ENCODE measurements at regions not wholly inside any gene's neighbourhood (a gene's known extent, or its start where the extent isn't known, plus 50 kb on each side); places are given as distances from the start of the nearest gene placed in this dataset.

DNA sequence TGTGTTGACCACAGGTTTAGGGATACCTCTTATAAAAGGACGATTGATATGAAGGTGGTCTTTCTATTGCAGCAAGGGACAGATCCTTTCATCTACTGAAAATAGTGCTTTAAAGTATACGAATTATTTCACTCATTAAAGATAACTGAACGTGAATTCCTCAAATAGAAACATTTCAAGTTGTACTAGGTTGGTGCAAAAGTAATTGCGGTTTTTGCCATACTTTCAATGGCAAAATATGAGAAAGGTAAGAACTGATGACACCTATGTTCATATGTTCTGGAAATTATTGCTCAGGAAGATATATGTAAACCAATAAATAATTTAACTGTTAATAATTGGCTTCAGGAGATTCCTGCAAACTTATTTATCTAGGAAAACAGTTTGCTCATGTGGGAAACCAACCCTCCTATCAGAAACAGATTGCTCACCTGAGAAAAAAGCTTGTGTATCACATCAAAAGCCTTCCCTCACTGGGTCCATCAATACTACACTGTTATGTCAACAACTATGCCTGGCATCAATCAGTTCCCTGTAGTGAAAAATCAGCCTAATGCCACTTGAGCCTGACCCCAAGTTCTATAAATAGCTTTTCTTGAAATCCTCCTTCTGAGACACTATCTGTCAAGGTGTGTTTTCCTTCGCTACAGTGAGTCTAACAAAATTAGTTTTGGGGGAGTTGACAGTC, 81.5 kb upstream of the ACSL3 start:
- 68 to 71% methylated on average over 5 of the region's 5 CpGs for WGBS, 2 donors
- no peak for ATAC-seq
- Histone ChIP-seq H3K4me3 (no peak overlapping the region), H3K27me3 (no peaks in the 10 kb centered on the region), H3K27ac (no peak overlapping the region), H3K36me3 (no peaks in the 10 kb centered on the region), H3K4me1 (peaks cover 0 to 18% (median 11%) of the 10 kb centered on the region in 3 donors), H3K9me3 (no peaks in the 10 kb centered on the region)
- TF ChIP-seq, protein P1, sequence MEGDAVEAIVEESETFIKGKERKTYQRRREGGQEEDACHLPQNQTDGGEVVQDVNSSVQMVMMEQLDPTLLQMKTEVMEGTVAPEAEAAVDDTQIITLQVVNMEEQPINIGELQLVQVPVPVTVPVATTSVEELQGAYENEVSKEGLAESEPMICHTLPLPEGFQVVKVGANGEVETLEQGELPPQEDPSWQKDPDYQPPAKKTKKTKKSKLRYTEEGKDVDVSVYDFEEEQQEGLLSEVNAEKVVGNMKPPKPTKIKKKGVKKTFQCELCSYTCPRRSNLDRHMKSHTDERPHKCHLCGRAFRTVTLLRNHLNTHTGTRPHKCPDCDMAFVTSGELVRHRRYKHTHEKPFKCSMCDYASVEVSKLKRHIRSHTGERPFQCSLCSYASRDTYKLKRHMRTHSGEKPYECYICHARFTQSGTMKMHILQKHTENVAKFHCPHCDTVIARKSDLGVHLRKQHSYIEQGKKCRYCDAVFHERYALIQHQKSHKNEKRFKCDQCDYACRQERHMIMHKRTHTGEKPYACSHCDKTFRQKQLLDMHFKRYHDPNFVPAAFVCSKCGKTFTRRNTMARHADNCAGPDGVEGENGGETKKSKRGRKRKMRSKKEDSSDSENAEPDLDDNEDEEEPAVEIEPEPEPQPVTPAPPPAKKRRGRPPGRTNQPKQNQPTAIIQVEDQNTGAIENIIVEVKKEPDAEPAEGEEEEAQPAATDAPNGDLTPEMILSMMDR (IDR thresholded peaks at IDR 0.05): no peak
- no peak for FAIRE-seq
- DNase-seq: no peak
- intact Hi-C loops (cut with DNase I): no loop called here

DNA sequence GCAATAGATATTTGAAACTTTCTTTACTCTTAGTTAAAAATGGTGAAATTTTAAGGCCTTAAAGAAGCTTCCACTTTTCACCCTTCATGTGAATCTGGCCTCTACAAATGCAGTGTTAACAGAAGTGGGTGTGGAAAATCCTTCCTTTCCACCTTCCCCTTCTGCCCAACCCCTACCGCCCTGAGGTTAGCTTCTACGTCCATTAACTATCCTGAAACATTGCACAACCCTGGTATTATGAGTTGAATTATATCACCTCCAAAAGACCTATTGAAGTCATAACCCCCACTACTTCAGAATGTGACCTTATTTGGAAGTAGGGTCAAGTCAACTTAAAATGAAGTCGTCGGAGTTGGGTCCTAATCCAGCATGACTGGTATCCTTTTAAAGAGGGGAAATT, 80.8 kb upstream of the ACSL3 start:
- Histone ChIP-seq H3K4me3 (no peak overlapping the region), H3K9me3 (no peaks in the 10 kb centered on the region), H3K36me3 (no peaks in the 10 kb centered on the region), H3K27me3 (no peaks in the 10 kb centered on the region), H3K4me1 (peaks cover 0 to 18% (median 11%) of the 10 kb centered on the region in 3 donors), H3K27ac (no peak overlapping the region)
- DNase-seq: no peak
- TF ChIP-seq, protein P1 (IDR thresholded peaks at IDR 0.05): no peak
- FAIRE-seq: no peak
- intact Hi-C loops (cut with DNase I): no loop called here
- ATAC-seq: no peak
- WGBS, 2 donors: 78 to 94% methylated on average over 4 of the region's 4 CpGs

DNA sequence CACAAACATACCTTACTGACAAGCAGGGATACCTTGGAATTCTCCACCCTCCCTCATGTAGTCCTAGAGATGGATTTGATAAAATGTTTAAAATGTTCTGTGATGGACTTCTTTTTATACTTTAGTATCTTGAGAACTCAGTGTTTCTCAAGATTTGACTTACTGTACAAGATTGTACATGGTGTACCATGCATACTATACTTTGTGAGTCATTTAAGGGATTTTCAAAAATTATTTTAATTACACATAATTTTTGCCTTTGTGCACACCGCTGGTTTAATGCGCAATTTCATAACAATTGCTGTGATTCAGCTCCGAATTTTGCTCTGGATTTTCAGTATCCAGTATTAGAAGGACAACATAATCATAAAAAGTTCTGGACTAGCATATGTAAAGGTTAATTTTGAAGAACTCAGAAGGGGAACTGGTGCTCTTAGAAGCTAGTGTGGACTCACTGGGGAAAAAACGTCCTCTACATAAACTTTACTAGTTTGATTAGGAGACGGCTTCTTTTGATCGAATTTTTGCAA, 78.6 kb upstream of the ACSL3 start:
- WGBS, 2 donors: 84 to 88% methylated on average over 6 of the region's 6 CpGs
- Histone ChIP-seq H3K4me1 (peaks cover 0 to 6% (median 5%) of the 10 kb centered on the region in 3 donors), H3K9me3 (no peaks in the 10 kb centered on the region), H3K27me3 (no peaks in the 10 kb centered on the region), H3K36me3 (no peaks in the 10 kb centered on the region), H3K27ac (no peak overlapping the region), H3K4me3 (no peak overlapping the region)
- ATAC-seq (no peak), FAIRE-seq (no peak), DNase-seq (no peak)
- TF ChIP-seq, protein P1 (IDR thresholded peaks at IDR 0.05): no peak
- intact Hi-C loops (cut with DNase I): no loop called here

DNA sequence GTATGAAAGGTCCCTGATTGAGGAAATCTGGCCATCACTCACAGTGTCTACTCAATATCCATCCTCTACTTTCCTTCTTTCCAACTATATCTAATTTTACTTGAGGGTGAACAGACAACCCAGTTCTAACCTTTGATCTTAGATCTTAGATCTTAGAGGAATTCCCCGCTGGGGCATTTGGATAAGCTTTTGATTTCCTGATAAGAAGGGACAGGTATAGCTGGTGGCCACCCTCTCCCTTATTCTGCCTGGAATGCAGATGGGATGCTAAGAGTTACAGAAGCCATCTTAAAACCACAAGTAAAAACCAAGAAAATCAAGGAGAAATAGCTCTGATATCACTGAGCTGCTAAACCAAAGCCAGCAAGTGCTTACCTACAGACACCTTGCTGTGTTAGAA, 77.2 kb upstream of the ACSL3 start:
- FAIRE-seq (no peak), DNase-seq (no peak), ATAC-seq (no peak)
- H3K36me3 ChIP-seq: no peaks in the 10 kb centered on the region
- no peak overlapping the region for H3K4me3 ChIP-seq
- no peaks in the 10 kb centered on the region for H3K27me3 ChIP-seq
- TF ChIP-seq, protein P1 (IDR thresholded peaks at IDR 0.05): no peak
- no peak overlapping the region for H3K27ac ChIP-seq
- intact Hi-C loops (cut with DNase I): no loop called here
- H3K4me1 ChIP-seq: peaks cover 0 to 2% (median 0%) of the 10 kb centered on the region in 3 donors
- 86 to 94% methylated on average over 1 of the region's 1 CpG for WGBS, 2 donors
- H3K9me3 ChIP-seq: no peaks in the 10 kb centered on the region

DNA sequence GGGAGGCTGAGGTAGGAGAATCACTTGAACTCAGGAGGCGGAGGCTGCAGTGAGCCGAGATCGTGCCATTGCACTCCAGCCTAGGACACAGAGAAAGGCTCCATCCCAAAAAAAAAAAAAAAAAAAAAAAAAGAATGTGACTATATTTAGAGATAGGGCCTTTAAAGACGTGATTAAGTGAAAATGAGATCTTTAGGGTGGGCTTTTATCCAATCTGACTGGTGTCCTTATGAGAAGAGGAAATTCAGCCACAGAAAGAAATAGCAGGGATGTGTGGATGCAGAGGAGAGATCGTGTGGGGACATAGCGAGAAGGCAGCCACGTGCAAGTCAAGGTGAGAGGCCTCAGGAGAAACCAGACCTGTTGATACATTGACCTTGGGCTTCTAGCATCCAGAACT, 69.9 kb upstream of the ACSL3 start:
- intact Hi-C loops (cut with DNase I): no loop called here
- H3K4me3 ChIP-seq: no peak overlapping the region
- no peak overlapping the region for H3K27ac ChIP-seq
- no peak for ATAC-seq
- no peaks in the 10 kb centered on the region for H3K36me3 ChIP-seq
- peaks cover 4 to 13% (median 7%) of the 10 kb centered on the region in 3 donors for H3K4me1 ChIP-seq
- WGBS, 2 donors: 80 to 81% methylated on average over 7 of the region's 7 CpGs
- TF ChIP-seq, protein P1 (IDR thresholded peaks at IDR 0.05): no peak
- no peak for DNase-seq
- H3K9me3 ChIP-seq: no peaks in the 10 kb centered on the region
- no peaks in the 10 kb centered on the region for H3K27me3 ChIP-seq
- no peak for FAIRE-seq

Data from pancreas (tissue), 10 donors.